WTC11 (cell line): ENCODE measurements at regions not wholly inside any gene's neighbourhood (a gene's known extent, or its start where the extent isn't known, plus 50 kb on each side); places are given as distances from the start of the nearest gene placed in this dataset.

ENCODE experiments used
- CTCF ChIP-seq: fragments of 200-600 bp; IDR thresholded peaks from 2 replicates; pipeline ENCODE4 v1.8.0; 2022; ENCODE audit warnings: antibody characterized with exemption
- HMGXB4 ChIP-seq: sonication (generic); formaldehyde crosslinking; IDR thresholded peaks from 2 replicates; pipeline ENCODE4 v1.8.1; 2023; ENCODE audit warnings: mild to moderate bottlenecking, moderate library complexity, missing genetic modification reagents

- TF ChIP-seq CTCF (no peak), HMGXB4 (CRISPR knock-in tag) (no peak)
These were observed 564.2 kb downstream of the TMTC2 start for GRCh38 chr12:83250866-83251265.
